Mesodermal cell (in vitro differentiated cells): ENCODE measurements at regions not wholly inside any gene's neighbourhood (a gene's known extent, or its start where the extent isn't known, plus 50 kb on each side); places are given as distances from the start of the nearest gene placed in this dataset.

Source experiments
- H3K27ac ChIP-seq: 2 replicates; pipeline ENCODE4 v1.7.0; 2013; ENCODE audit warnings: mild to moderate bottlenecking, low read depth, low read length, moderate library complexity; ENCODE audit not compliant: severe bottlenecking
- H3K36me3 ChIP-seq: 2 replicates; pipeline ENCODE4 v1.7.1; 2013; ENCODE audit warnings: mild to moderate bottlenecking, low read length, moderate library complexity; ENCODE audit not compliant: control insufficient read depth, insufficient read depth
- H3K4me1 ChIP-seq: one replicate; pipeline ENCODE4 v1.7.1; 2013; ENCODE audit warnings: mild to moderate bottlenecking, low read length; ENCODE audit not compliant: insufficient read depth, control insufficient read depth, poor library complexity, severe bottlenecking
- H3K4me3 ChIP-seq: 2 replicates; pipeline ENCODE4 v1.7.0; 2013; ENCODE audit warnings: low read length, control low read depth, mild to moderate bottlenecking; ENCODE audit not compliant: insufficient read depth, poor library complexity, severe bottlenecking; ENCODE audit errors: extremely low read depth
- H3K9me3 ChIP-seq: 2 replicates; pipeline ENCODE4 v1.7.1; 2013; ENCODE audit warnings: mild to moderate bottlenecking, low read length, moderate library complexity; ENCODE audit not compliant: control insufficient read depth
- WGBS, 2 experiments: methylation state at CpG; one replicate each; pipeline ENCODE4 v1.1.5; 2013; ENCODE audit warnings: missing lambda C conversion rate in 2 of 2; ENCODE audit not compliant: insufficient coverage in 2 of 2; 5-methylcytosine and 5-hydroxymethylcytosine counted together

GRCh38 chr2:3041246-3041645 is 336.4 kb downstream of the EIPR1 start:
- Histone ChIP-seq H3K4me1 (no peaks in the 10 kb centered on the region), H3K4me3 (no peak overlapping the region), H3K36me3 (no peaks in the 10 kb centered on the region), H3K9me3 (no peaks in the 10 kb centered on the region), H3K27ac (no peak overlapping the region)
- WGBS, 2 experiments, result 87 to 92% methylated on average over 17 of the region's 17 CpGs

- Histone ChIP-seq H3K9me3 (no peaks in the 10 kb centered on the region), H3K36me3 (no peaks in the 10 kb centered on the region), H3K4me1 (no peaks in the 10 kb centered on the region), H3K4me3 (no peak overlapping the region), H3K27ac (no peak overlapping the region)
- WGBS, 2 experiments, result 92 to 94% methylated on average over 10 to 11 of the region's 17 CpGs
These were observed 337.0 kb downstream of the EIPR1 start for GRCh38 chr2:3040496-3041140.

GRCh38 chr2:3040066-3040428 is 337.6 kb downstream of the EIPR1 start:
- no peaks in the 10 kb centered on the region for H3K36me3 ChIP-seq
- WGBS, 2 experiments, result 91 to 92% methylated on average over 2 of the region's 2 CpGs
- no peak overlapping the region for H3K27ac ChIP-seq
- no peaks in the 10 kb centered on the region for H3K4me1 ChIP-seq
- H3K4me3 ChIP-seq, result no peak overlapping the region
- no peaks in the 10 kb centered on the region for H3K9me3 ChIP-seq

GRCh38 chr2:3039188-3040065 is 338.2 kb downstream of the EIPR1 start:
- Histone ChIP-seq H3K36me3 (no peaks in the 10 kb centered on the region), H3K27ac (no peak overlapping the region), H3K4me1 (no peaks in the 10 kb centered on the region), H3K4me3 (no peak overlapping the region), H3K9me3 (no peaks in the 10 kb centered on the region)
- WGBS, 2 experiments, result 80 to 88% methylated on average over 15 to 16 of the region's 16 CpGs

GRCh38 chr2:3038636-3039035 is 339.0 kb downstream of the EIPR1 start:
- Histone ChIP-seq H3K36me3 (no peaks in the 10 kb centered on the region), H3K4me3 (no peak overlapping the region), H3K27ac (no peak overlapping the region), H3K4me1 (no peaks in the 10 kb centered on the region), H3K9me3 (no peaks in the 10 kb centered on the region)
- WGBS, 2 experiments, result 90 to 92% methylated on average over 12 of the region's 12 CpGs

GRCh38 chr2:3037196-3038194 is 340.1 kb downstream of the EIPR1 start:
- H3K9me3 ChIP-seq, result no peaks in the 10 kb centered on the region
- H3K27ac ChIP-seq, result no peak overlapping the region
- 92 to 93% methylated on average over 25 to 27 of the region's 29 CpGs for WGBS, 2 experiments
- no peak overlapping the region for H3K4me3 ChIP-seq
- no peaks in the 10 kb centered on the region for H3K36me3 ChIP-seq
- no peaks in the 10 kb centered on the region for H3K4me1 ChIP-seq

- H3K36me3 ChIP-seq, result no peaks in the 10 kb centered on the region
- 92 to 97% methylated on average over 11 to 15 of the region's 18 CpGs for WGBS, 2 experiments
- H3K4me3 ChIP-seq, result no peak overlapping the region
- H3K27ac ChIP-seq, result no peak overlapping the region
- H3K4me1 ChIP-seq, result no peaks in the 10 kb centered on the region
- no peaks in the 10 kb centered on the region for H3K9me3 ChIP-seq
These were observed 341.0 kb downstream of the EIPR1 start for GRCh38 chr2:3036432-3037125.

GRCh38 chr2:3035385-3036050 is 342.1 kb downstream of the EIPR1 start:
- H3K9me3 ChIP-seq, result no peaks in the 10 kb centered on the region
- H3K27ac ChIP-seq, result no peak overlapping the region
- 88 to 94% methylated on average over 17 to 20 of the region's 21 CpGs for WGBS, 2 experiments

GRCh38 chr2:3034856-3035255 is 342.8 kb downstream of the EIPR1 start:
- Histone ChIP-seq H3K4me1 (no peaks in the 10 kb centered on the region), H3K36me3 (no peaks in the 10 kb centered on the region), H3K27ac (no peak overlapping the region), H3K9me3 (no peaks in the 10 kb centered on the region), H3K4me3 (no peak overlapping the region)
- 78 to 82% methylated on average over 13 of the region's 13 CpGs for WGBS, 2 experiments

More at GRCh38 chr2:3035385-3036050, 342.1 kb downstream of the EIPR1 start:
- no peak overlapping the region for H3K4me3 ChIP-seq
- no peaks in the 10 kb centered on the region for H3K36me3 ChIP-seq
- no peaks in the 10 kb centered on the region for H3K4me1 ChIP-seq
